ENCODE measurements at regions not wholly inside any gene's neighbourhood (a gene's known extent, or its start where the extent isn't known, plus 50 kb on each side); places are given as distances from the start of the nearest gene placed in this dataset.

DNA sequence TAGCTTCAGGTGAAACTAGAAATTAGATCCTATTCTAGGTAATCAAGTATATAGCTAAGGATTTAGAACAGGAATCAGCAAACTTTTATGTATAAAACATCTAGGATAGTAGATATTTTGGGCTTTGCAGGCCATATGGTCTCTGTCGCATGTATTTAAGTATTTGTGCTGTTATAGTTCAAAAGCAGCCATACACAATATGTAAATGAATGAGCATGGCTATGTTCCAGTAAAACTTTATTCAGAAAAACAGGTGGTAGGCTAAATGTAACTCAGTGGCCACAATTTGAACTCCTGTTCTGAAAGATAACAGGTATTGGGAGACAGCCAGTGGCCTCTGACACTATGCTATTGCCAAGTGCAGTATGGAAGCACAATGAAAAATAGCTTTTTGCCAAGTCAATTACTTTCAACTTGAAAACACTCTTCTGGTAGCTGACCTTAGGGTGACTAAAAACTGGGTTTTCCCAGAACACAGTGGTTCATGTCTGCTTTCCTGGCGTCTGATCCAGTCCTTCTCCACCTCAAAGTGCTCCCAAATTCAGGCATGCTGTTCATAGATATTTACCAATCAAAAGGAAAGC lies 304.7 kb upstream of the SYT4 start:
- no peaks in the 10 kb centered on the region for H3K9me3 ChIP-seq (ENCODE audit: control insufficient read depth in 3 of 3, low read length in 3 of 3)
- no peaks in the 10 kb centered on the region for H3K4me1 ChIP-seq (ENCODE audit: control insufficient read depth in 3 of 3, insufficient read depth in 3 of 3, low read length in 3 of 3)
- no peaks in the 10 kb centered on the region for H3K36me3 ChIP-seq (ENCODE audit: control insufficient read depth in 3 of 3, insufficient read depth in 3 of 3, low read length in 3 of 3)
- H3K27me3 ChIP-seq (ENCODE audit: control insufficient read depth in 3 of 3, insufficient read depth in 3 of 3, low read length in 3 of 3) = no peaks in the 10 kb centered on the region
- H3K4me3 ChIP-seq (ENCODE audit: low read length in 3 of 3) = no peak overlapping the region
- no peak overlapping the region for H3K9ac ChIP-seq (ENCODE audit: low read depth in 1 of 3, low read length in 3 of 3)
- no peak overlapping the region for H3K27ac ChIP-seq (ENCODE audit: low read depth, low read length)

DNA sequence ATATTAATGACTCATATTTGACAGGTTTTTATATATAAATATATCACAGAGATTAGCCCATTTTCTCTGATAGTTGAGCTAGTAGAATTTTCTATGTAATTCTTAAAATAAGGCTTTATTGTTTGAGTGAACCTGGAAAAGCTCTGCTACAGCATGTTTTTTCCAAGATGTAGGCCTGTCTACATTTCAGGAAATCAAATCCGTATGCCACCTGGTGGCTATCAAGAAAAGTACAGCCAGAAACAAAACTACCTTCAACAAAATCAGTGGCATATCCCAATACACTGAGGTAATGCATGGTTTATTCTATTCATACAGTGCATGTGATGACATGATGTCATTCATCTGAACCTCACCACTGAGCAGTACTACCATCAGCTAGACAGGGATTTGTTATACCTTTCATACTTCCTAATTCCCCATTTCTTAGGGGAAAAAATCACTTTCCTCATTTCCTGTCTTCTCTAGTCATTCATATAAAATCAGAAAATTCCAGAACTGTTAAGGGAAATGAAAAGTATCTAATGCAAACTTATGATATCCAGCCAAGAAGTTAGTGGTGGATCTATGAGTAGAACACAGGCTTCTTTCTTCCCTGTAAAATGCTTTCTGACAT lies 310.4 kb upstream of the SYT4 start:
- Histone ChIP-seq H3K9ac (ENCODE audit: low read depth in 1 of 3, low read length in 3 of 3) (no peak overlapping the region), H3K9me3 (ENCODE audit: control insufficient read depth in 3 of 3, low read length in 3 of 3) (no peaks in the 10 kb centered on the region), H3K4me1 (ENCODE audit: control insufficient read depth in 3 of 3, insufficient read depth in 3 of 3, low read length in 3 of 3) (peaks cover 0 to 6% (median 4%) of the 10 kb centered on the region in 3 donors), H3K27ac (ENCODE audit: low read depth, low read length) (no peak overlapping the region), H3K36me3 (ENCODE audit: control insufficient read depth in 3 of 3, insufficient read depth in 3 of 3, low read length in 3 of 3) (no peaks in the 10 kb centered on the region), H3K4me3 (ENCODE audit: low read length in 3 of 3) (no peak overlapping the region), H3K27me3 (ENCODE audit: control insufficient read depth in 3 of 3, insufficient read depth in 3 of 3, low read length in 3 of 3) (peaks cover 0 to 4% (median 0%) of the 10 kb centered on the region in 3 donors)

DNA sequence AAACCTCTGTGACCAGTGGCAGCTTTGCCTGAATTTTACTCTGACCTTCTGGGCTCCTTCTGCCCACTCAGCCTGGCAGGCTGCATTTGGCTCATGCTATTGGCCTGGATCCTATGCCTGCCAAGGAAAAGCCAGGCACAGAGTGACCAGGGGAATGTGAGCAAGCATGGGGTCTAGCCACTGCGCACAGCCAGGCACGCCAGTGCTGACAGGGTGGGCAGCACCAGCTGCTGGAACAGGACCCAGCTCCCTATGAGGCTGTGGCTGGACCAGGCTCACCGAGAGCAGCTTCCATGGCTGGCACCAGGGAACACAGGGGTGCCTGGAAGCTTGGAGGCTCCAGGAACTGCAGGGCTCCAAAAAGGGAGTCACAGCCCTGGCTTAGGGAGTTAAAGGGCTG lies 311.5 kb upstream of the SYT4 start:
- peaks cover 0 to 6% (median 4%) of the 10 kb centered on the region in 3 donors for H3K4me1 ChIP-seq (ENCODE audit: control insufficient read depth in 3 of 3, insufficient read depth in 3 of 3, low read length in 3 of 3)
- H3K9ac ChIP-seq (ENCODE audit: low read depth in 1 of 3, low read length in 3 of 3) = no peak overlapping the region
- no peak overlapping the region for H3K27ac ChIP-seq (ENCODE audit: low read depth, low read length)
- no peaks in the 10 kb centered on the region for H3K36me3 ChIP-seq (ENCODE audit: control insufficient read depth in 3 of 3, insufficient read depth in 3 of 3, low read length in 3 of 3)
- H3K4me3 ChIP-seq (ENCODE audit: low read length in 3 of 3) = no peak overlapping the region
- peaks cover 0 to 4% (median 0%) of the 10 kb centered on the region in 3 donors for H3K27me3 ChIP-seq (ENCODE audit: control insufficient read depth in 3 of 3, insufficient read depth in 3 of 3, low read length in 3 of 3)
- H3K9me3 ChIP-seq (ENCODE audit: control insufficient read depth in 3 of 3, low read length in 3 of 3) = no peaks in the 10 kb centered on the region

DNA sequence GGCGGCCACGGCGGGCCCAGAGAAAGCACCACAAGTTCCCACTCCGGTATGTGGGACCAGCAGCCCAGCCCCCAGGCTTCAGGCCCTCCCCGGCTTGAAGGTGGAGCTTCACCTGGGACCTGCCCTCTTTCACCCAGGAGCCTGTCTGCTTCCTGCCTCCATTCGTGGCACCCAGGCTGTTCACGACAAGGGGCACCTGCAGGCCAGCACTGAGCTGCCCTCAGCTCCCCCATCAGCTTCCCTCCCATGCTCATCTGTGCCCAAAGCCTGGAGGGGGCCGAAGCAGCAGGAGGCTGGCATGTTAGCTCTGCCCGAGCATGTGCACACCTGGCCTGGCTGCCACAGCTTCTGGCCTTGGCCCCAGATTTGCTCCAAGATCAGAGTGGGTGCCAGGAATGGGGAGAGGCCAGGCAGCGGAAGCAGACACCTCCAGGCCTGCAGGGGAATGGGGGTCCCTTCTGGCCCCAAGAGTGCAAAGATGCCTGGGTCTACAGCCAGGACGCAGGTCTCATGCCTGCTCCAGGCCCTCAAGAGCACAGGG lies 312.4 kb upstream of the SYT4 start:
- Histone ChIP-seq H3K27ac (ENCODE audit: low read depth, low read length) (no peak overlapping the region), H3K4me1 (ENCODE audit: control insufficient read depth in 3 of 3, insufficient read depth in 3 of 3, low read length in 3 of 3) (peaks cover 0 to 6% (median 4%) of the 10 kb centered on the region in 3 donors), H3K27me3 (ENCODE audit: control insufficient read depth in 3 of 3, insufficient read depth in 3 of 3, low read length in 3 of 3) (peaks cover 0 to 4% (median 0%) of the 10 kb centered on the region in 3 donors), H3K9ac (ENCODE audit: low read depth in 1 of 3, low read length in 3 of 3) (no peak overlapping the region), H3K4me3 (ENCODE audit: low read length in 3 of 3) (no peak overlapping the region), H3K9me3 (ENCODE audit: control insufficient read depth in 3 of 3, low read length in 3 of 3) (no peaks in the 10 kb centered on the region), H3K36me3 (ENCODE audit: control insufficient read depth in 3 of 3, insufficient read depth in 3 of 3, low read length in 3 of 3) (no peaks in the 10 kb centered on the region)

DNA sequence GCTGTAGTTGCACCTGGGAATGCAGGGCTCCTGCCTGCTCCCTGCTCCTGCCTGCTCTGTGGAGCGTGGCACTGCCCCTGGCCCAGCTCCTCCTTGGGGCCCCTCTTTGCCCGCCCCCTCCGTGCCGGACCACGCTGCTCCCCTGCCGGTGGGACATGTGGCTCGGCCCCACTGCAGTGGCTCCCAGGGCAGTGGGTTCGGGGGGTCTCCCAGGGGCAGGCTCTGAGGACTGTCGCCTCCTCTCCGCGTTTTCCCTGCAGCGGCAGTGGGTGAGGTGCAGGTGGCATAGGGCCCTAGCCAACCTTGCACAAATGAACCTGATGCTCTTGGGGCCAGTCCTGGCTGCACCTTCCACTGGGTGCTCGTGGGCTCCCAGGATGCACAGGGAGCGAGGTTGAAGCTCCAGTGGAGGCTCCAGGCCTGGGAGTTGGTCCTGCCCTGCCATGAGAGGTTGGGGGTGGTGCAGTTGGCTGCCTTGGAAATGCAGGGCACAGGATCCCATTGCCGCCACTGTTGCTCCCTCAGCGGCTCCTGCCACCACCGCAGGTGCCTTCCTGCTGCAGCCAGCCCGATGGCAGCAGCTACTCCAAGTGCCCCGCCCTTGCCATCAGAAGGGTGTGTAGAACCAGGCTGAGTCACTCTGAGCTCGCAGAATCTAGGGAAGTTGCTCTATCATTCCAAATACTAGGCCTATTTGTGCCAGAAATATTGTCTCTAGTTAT lies 313.1 kb upstream of the SYT4 start:
- H3K4me3 ChIP-seq (ENCODE audit: low read length in 3 of 3) = no peak overlapping the region
- peaks cover 0 to 6% (median 4%) of the 10 kb centered on the region in 3 donors for H3K4me1 ChIP-seq (ENCODE audit: control insufficient read depth in 3 of 3, insufficient read depth in 3 of 3, low read length in 3 of 3)
- no peaks in the 10 kb centered on the region for H3K9me3 ChIP-seq (ENCODE audit: control insufficient read depth in 3 of 3, low read length in 3 of 3)
- H3K27me3 ChIP-seq (ENCODE audit: control insufficient read depth in 3 of 3, insufficient read depth in 3 of 3, low read length in 3 of 3) = peaks cover 0 to 4% (median 0%) of the 10 kb centered on the region in 3 donors
- no peaks in the 10 kb centered on the region for H3K36me3 ChIP-seq (ENCODE audit: control insufficient read depth in 3 of 3, insufficient read depth in 3 of 3, low read length in 3 of 3)
- H3K9ac ChIP-seq (ENCODE audit: low read depth in 1 of 3, low read length in 3 of 3) = no peak overlapping the region
- no peak overlapping the region for H3K27ac ChIP-seq (ENCODE audit: low read depth, low read length)

DNA sequence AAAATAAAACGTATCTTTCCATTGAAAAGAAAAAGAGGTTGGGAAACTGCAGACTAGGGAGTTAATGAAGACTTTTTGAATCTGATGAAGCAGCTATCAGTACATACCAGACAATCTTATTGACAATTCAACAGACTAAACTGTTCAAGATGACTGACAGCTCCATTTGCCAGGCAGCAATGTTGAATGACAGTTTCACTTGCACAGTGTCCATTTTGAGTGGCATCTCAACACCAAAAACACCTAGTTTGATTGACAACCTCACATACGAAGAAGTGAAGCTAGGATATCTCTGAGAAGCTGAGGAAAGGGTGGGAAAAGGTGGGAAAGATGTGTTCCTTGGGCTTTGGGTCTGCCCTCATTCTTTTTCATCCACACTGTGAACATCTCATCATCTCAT lies 315.0 kb upstream of the SYT4 start:
- H3K9me3 ChIP-seq (ENCODE audit: control insufficient read depth in 3 of 3, low read length in 3 of 3) = no peaks in the 10 kb centered on the region
- no peak overlapping the region for H3K4me3 ChIP-seq (ENCODE audit: low read length in 3 of 3)

DNA sequence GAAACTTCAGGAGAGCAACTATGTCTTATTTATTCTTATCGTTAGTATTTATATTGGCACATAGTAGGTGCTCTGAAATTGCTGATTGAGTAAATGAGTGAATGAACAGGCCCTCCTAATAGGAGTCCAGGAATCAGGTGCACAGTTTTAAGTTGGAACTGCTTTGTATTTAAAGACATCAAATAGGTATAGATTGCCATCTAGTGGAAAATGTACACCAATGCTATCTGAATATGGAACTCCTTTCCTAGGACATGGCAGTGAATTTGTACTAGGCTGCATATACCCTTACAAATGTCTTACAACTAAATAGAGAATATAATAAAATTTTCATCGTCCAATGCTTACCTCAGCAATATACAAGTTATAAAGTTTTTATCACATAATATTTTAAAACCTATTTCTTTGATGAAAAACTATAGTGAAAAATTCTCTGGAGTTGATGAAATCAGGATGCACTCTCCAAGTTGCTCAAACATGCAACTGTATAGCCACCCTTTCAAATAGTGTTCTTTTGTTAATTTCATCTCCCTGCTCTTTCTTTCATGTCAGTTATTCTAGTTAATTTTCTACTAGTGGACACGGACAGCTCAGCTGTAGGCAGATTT lies 318.9 kb upstream of the SYT4 start:
- H3K36me3 ChIP-seq (ENCODE audit: control insufficient read depth in 3 of 3, insufficient read depth in 3 of 3, low read length in 3 of 3) = no peaks in the 10 kb centered on the region
- no peak overlapping the region for H3K9ac ChIP-seq (ENCODE audit: low read depth in 1 of 3, low read length in 3 of 3)
- H3K4me1 ChIP-seq (ENCODE audit: control insufficient read depth in 3 of 3, insufficient read depth in 3 of 3, low read length in 3 of 3) = no peaks in the 10 kb centered on the region
- H3K4me3 ChIP-seq (ENCODE audit: low read length in 3 of 3) = no peak overlapping the region
- H3K9me3 ChIP-seq (ENCODE audit: control insufficient read depth in 3 of 3, low read length in 3 of 3) = no peaks in the 10 kb centered on the region
- H3K27ac ChIP-seq (ENCODE audit: low read depth, low read length) = no peak overlapping the region
- no peaks in the 10 kb centered on the region for H3K27me3 ChIP-seq (ENCODE audit: control insufficient read depth in 3 of 3, insufficient read depth in 3 of 3, low read length in 3 of 3)

More for the DNA sequence above, 315.0 kb upstream of the SYT4 start:
- no peaks in the 10 kb centered on the region for H3K36me3 ChIP-seq (ENCODE audit: control insufficient read depth in 3 of 3, insufficient read depth in 3 of 3, low read length in 3 of 3)
- H3K9ac ChIP-seq (ENCODE audit: low read depth in 1 of 3, low read length in 3 of 3) = no peak overlapping the region
- peaks cover 0 to 6% (median 4%) of the 10 kb centered on the region in 3 donors for H3K4me1 ChIP-seq (ENCODE audit: control insufficient read depth in 3 of 3, insufficient read depth in 3 of 3, low read length in 3 of 3)
- peaks cover 0 to 4% (median 0%) of the 10 kb centered on the region in 3 donors for H3K27me3 ChIP-seq (ENCODE audit: control insufficient read depth in 3 of 3, insufficient read depth in 3 of 3, low read length in 3 of 3)
- H3K27ac ChIP-seq (ENCODE audit: low read depth, low read length) = no peak overlapping the region

DNA sequence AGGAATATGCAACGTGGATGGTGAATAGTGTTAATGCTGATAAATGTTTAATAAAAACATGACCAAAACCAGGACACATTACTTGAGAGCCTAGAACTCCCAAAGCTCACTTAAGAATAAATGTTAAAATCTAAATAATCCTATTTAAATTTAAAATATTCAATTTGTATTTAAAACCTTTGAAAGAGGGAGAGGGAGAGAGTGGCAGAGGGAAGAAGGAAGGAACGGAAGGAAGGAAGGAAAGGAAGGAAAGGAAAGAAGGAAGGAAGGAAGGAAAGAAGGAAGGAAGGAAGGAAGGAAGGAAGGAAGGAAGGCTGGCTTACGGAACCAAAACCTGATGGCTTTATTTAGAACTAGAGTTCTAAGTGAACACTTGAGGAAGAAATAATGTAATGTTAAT lies 324.1 kb upstream of the SYT4 start:
- Histone ChIP-seq H3K9ac (ENCODE audit: low read depth in 1 of 3, low read length in 3 of 3) (no peak overlapping the region), H3K4me1 (ENCODE audit: control insufficient read depth in 3 of 3, insufficient read depth in 3 of 3, low read length in 3 of 3) (no peaks in the 10 kb centered on the region), H3K4me3 (ENCODE audit: low read length in 3 of 3) (no peak overlapping the region)

DNA sequence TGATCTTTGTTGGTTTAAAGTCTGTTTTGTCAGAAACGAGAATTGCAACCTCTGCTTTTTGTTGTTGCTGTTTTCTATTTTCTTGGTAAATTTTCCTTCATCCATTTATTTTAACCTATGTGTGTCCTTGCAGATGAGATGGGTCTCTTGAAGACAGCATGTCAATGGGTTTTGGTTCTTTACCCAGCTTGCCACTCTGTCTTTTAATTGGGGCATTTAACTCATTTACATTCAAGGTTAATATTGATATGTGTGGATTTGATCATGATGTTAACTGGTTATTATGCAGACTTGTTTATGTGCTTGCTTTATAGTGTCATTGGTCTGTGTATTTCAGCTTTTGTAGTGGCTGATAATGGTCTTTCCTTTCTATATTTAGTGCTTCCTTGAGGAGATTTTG lies 327.9 kb upstream of the SYT4 start:
- Histone ChIP-seq H3K9ac (ENCODE audit: low read depth in 1 of 3, low read length in 3 of 3) (no peak overlapping the region), H3K9me3 (ENCODE audit: control insufficient read depth in 3 of 3, low read length in 3 of 3) (peaks cover 0 to 3% (median 2%) of the 10 kb centered on the region in 3 donors), H3K4me3 (ENCODE audit: low read length in 3 of 3) (no peak overlapping the region), H3K27me3 (ENCODE audit: control insufficient read depth in 3 of 3, insufficient read depth in 3 of 3, low read length in 3 of 3) (no peaks in the 10 kb centered on the region), H3K4me1 (ENCODE audit: control insufficient read depth in 3 of 3, insufficient read depth in 3 of 3, low read length in 3 of 3) (no peaks in the 10 kb centered on the region), H3K36me3 (ENCODE audit: control insufficient read depth in 3 of 3, insufficient read depth in 3 of 3, low read length in 3 of 3) (no peaks in the 10 kb centered on the region), H3K27ac (ENCODE audit: low read depth, low read length) (no peak overlapping the region)

More for the DNA sequence above, 324.1 kb upstream of the SYT4 start:
- Histone ChIP-seq H3K36me3 (ENCODE audit: control insufficient read depth in 3 of 3, insufficient read depth in 3 of 3, low read length in 3 of 3) (no peaks in the 10 kb centered on the region), H3K27ac (ENCODE audit: low read depth, low read length) (no peak overlapping the region), H3K27me3 (ENCODE audit: control insufficient read depth in 3 of 3, insufficient read depth in 3 of 3, low read length in 3 of 3) (no peaks in the 10 kb centered on the region), H3K9me3 (ENCODE audit: control insufficient read depth in 3 of 3, low read length in 3 of 3) (peaks cover 0 to 3% (median 2%) of the 10 kb centered on the region in 3 donors)

All from skeletal muscle tissue (tissue), 3 donors.